ENCODE measurements at regions not wholly inside any gene's neighbourhood (a gene's known extent, or its start where the extent isn't known, plus 50 kb on each side); places are given as distances from the start of the nearest gene placed in this dataset.

GRCh38 chr2:20507166-20507692, 60.4 kb downstream of the RHOB start:
- no peak for FAIRE-seq
- Histone ChIP-seq H3K4me3 (ENCODE audit: control insufficient read depth in 2 of 3, extremely low read depth in 1 of 3, insufficient read depth in 2 of 3, low read depth in 1 of 3, low read length in 3 of 3) (no peak overlapping the region), H3K9ac (ENCODE audit: control insufficient read depth, extremely low read depth, insufficient read depth, low read length) (no peak overlapping the region), H3K4me1 (ENCODE audit: control insufficient read depth, extremely low read depth, insufficient read depth, low read length) (peaks cover 24% of the 10 kb centered on the region), H2AFZ (ENCODE audit: control insufficient read depth, low read length) (no peak overlapping the region), H3K36me3 (ENCODE audit: control insufficient read depth in 2 of 2, extremely low read depth in 1 of 2, insufficient read depth in 2 of 2, low read length in 2 of 2) (no peaks in the 10 kb centered on the region), H3K9me1 (ENCODE audit: control insufficient read depth, extremely low read depth, insufficient read depth, low read length) (no peaks in the 10 kb centered on the region), H3K9me3 (ENCODE audit: control insufficient read depth, low read depth, low read length) (no peaks in the 10 kb centered on the region), H3K27me3 (ENCODE audit: control insufficient read depth, extremely low read depth, insufficient read depth, low read length) (no peaks in the 10 kb centered on the region), H3K27ac (ENCODE audit: control insufficient read depth, insufficient read depth, low read length) (no peak overlapping the region), H3K4me2 (ENCODE audit: control insufficient read depth, extremely low read depth, insufficient read depth, low read depth, low read length) (no peak overlapping the region), H3K79me2 (ENCODE audit: control insufficient read depth, insufficient read depth, low read length) (no peaks in the 10 kb centered on the region), H4K20me1 (ENCODE audit: control insufficient read depth, extremely low read depth, insufficient read depth, low read length) (no peaks in the 10 kb centered on the region)
- dilution Hi-C loops (cut with MboI; ENCODE audit: extremely low pct_ligation_motif_present, low sequenced_read_pairs): no loop called here
- DNase-seq (ENCODE audit: low read depth, low spot score): no peak
- TF ChIP-seq, protein P1, sequence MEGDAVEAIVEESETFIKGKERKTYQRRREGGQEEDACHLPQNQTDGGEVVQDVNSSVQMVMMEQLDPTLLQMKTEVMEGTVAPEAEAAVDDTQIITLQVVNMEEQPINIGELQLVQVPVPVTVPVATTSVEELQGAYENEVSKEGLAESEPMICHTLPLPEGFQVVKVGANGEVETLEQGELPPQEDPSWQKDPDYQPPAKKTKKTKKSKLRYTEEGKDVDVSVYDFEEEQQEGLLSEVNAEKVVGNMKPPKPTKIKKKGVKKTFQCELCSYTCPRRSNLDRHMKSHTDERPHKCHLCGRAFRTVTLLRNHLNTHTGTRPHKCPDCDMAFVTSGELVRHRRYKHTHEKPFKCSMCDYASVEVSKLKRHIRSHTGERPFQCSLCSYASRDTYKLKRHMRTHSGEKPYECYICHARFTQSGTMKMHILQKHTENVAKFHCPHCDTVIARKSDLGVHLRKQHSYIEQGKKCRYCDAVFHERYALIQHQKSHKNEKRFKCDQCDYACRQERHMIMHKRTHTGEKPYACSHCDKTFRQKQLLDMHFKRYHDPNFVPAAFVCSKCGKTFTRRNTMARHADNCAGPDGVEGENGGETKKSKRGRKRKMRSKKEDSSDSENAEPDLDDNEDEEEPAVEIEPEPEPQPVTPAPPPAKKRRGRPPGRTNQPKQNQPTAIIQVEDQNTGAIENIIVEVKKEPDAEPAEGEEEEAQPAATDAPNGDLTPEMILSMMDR (optimal IDR thresholded peaks at IDR 0.05 in 1 of 3, IDR thresholded peaks at IDR 0.05 in 1 of 3, conservative IDR thresholded peaks at IDR 0.05 in 1 of 3; ENCODE audit: extremely low read depth in 1 of 3, insufficient read depth in 2 of 3, low read length in 3 of 3): no peak
- TF ChIP-seq EZH2 (IDR thresholded peaks at IDR 0.05; ENCODE audit: low read length): no peak

DNA sequence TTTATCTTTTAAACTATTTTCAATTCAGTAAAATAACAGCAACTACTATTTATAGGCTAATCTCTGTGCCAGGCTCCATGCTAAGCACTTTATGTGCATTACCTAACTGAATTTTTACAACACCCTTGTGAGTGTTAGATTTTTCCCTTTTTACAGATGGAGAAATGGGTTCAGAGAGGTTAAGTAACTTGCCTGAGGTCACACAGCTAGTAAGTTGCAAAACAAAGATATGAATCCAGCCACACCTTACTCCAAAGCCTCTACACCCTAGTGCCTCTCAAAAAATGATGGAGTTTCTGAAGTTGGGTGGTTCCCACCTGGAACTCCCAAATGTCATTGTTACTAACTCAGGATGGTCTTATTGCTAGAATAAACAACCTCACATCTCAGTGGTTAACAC, 60.8 kb downstream of the RHOB start:
- no peak for DNase-seq (ENCODE audit: low read depth, low spot score)
- FAIRE-seq: no peak
- no peak overlapping the region for H3K27ac ChIP-seq (ENCODE audit: control insufficient read depth, insufficient read depth, low read length)

More for the DNA sequence above, 60.8 kb downstream of the RHOB start:
- no peak overlapping the region for H2AFZ ChIP-seq (ENCODE audit: control insufficient read depth, low read length)
- H3K27me3 ChIP-seq (ENCODE audit: control insufficient read depth, extremely low read depth, insufficient read depth, low read length): no peaks in the 10 kb centered on the region
- dilution Hi-C loops (cut with MboI; ENCODE audit: extremely low pct_ligation_motif_present, low sequenced_read_pairs): no loop called here
- H3K36me3 ChIP-seq (ENCODE audit: control insufficient read depth in 2 of 2, extremely low read depth in 1 of 2, insufficient read depth in 2 of 2, low read length in 2 of 2): no peaks in the 10 kb centered on the region
- no peaks in the 10 kb centered on the region for H3K9me3 ChIP-seq (ENCODE audit: control insufficient read depth, low read depth, low read length)
- H3K4me3 ChIP-seq (ENCODE audit: control insufficient read depth in 2 of 3, extremely low read depth in 1 of 3, insufficient read depth in 2 of 3, low read depth in 1 of 3, low read length in 3 of 3): no peak overlapping the region
- no peaks in the 10 kb centered on the region for H3K9me1 ChIP-seq (ENCODE audit: control insufficient read depth, extremely low read depth, insufficient read depth, low read length)
- no peak overlapping the region for H3K9ac ChIP-seq (ENCODE audit: control insufficient read depth, extremely low read depth, insufficient read depth, low read length)
- no peak overlapping the region for H3K4me2 ChIP-seq (ENCODE audit: control insufficient read depth, extremely low read depth, insufficient read depth, low read depth, low read length)
- H3K79me2 ChIP-seq (ENCODE audit: control insufficient read depth, insufficient read depth, low read length): no peaks in the 10 kb centered on the region
- H4K20me1 ChIP-seq (ENCODE audit: control insufficient read depth, extremely low read depth, insufficient read depth, low read length): no peaks in the 10 kb centered on the region
- TF ChIP-seq EZH2 (IDR thresholded peaks at IDR 0.05; ENCODE audit: low read length): no peak
- TF ChIP-seq, protein P1 (optimal IDR thresholded peaks at IDR 0.05 in 1 of 3, IDR thresholded peaks at IDR 0.05 in 1 of 3, conservative IDR thresholded peaks at IDR 0.05 in 1 of 3; ENCODE audit: extremely low read depth in 1 of 3, insufficient read depth in 2 of 3, low read length in 3 of 3): no peak
- H3K4me1 ChIP-seq (ENCODE audit: control insufficient read depth, extremely low read depth, insufficient read depth, low read length): peaks cover 24% of the 10 kb centered on the region

Measured in keratinocyte (primary cell).